Lower lobe of right lung (tissue), 2 donors: ENCODE measurements at regions not wholly inside any gene's neighbourhood (a gene's known extent, or its start where the extent isn't known, plus 50 kb on each side); places are given as distances from the start of the nearest gene placed in this dataset.

Experiments
- ATAC-seq, 2 donors: fragments of 200-7000 bp; cut with Tn5 transposase; one replicate each; pipeline ENCODE4 v1.9.1; 2020 to 2022; ENCODE audit warnings: mild to moderate bottlenecking in 2 of 2, moderate library complexity in 2 of 2
- DNase-seq: peaks from one replicate; pipeline ENCODE4 v3.0.0-alpha.2; 2020
- H3K27ac ChIP-seq: fragments of 200-600 bp; one replicate; pipeline ENCODE4 v1.8.0; 2022
- H3K27me3 ChIP-seq: fragments of 200-600 bp; one replicate; pipeline ENCODE4 v1.8.0; 2022; ENCODE audit warnings: low read depth
- H3K36me3 ChIP-seq: fragments of 200-600 bp; one replicate; pipeline ENCODE4 v1.8.0; 2022; ENCODE audit warnings: mild to moderate bottlenecking
- H3K4me1 ChIP-seq: fragments of 200-600 bp; one replicate; pipeline ENCODE4 v1.8.0; 2022
- H3K4me3 ChIP-seq: fragments of 200-600 bp; one replicate; pipeline ENCODE4 v1.8.0; 2022; ENCODE audit warnings: mild to moderate bottlenecking
- H3K9me3 ChIP-seq: fragments of 200-600 bp; one replicate; pipeline ENCODE4 v1.8.0; 2022
- CTCF ChIP-seq: fragments of 200-600 bp; IDR thresholded peaks from one replicate; pipeline ENCODE4 v1.8.0; 2022; ENCODE audit warnings: antibody characterized with exemption, mild to moderate bottlenecking
- intact Hi-C: fragments of 100-400 bp; cut with DNase I; formaldehyde crosslinking; loops from one replicate; pipeline ENCODE4 v1.11.0; 2022
- donor health status: DM: no; HTN: yes; CAD: no; lungs with severe emphysema.

GRCh38 chr6:11357285-11357684, 124.8 kb upstream of the NEDD9 start:
- Histone ChIP-seq H3K4me3 (no peak overlapping the region), H3K9me3 (no peaks in the 10 kb centered on the region), H3K27me3 (no peaks in the 10 kb centered on the region), H3K27ac (peak overlapping the region; percentile 76), H3K4me1 (peaks cover 41% of the 10 kb centered on the region), H3K36me3 (no peaks in the 10 kb centered on the region)
- DNase-seq (no peak), ATAC-seq (peak; percentile 46 to 49)
- no peak for TF ChIP-seq CTCF
- intact Hi-C loops = no loop called here

- peak overlapping the region; percentile 76 for H3K27ac ChIP-seq
- DNase-seq (no peak), ATAC-seq (peak; percentile 56 to 72)
- no peak overlapping the region for H3K4me3 ChIP-seq
- peaks cover 41% of the 10 kb centered on the region for H3K4me1 ChIP-seq
- intact Hi-C loops = no loop called here
- H3K36me3 ChIP-seq = no peaks in the 10 kb centered on the region
- no peak for TF ChIP-seq CTCF
- no peaks in the 10 kb centered on the region for H3K9me3 ChIP-seq
- no peaks in the 10 kb centered on the region for H3K27me3 ChIP-seq
These were observed 124.1 kb upstream of the NEDD9 start for GRCh38 chr6:11356404-11357155.

- no peaks in the 10 kb centered on the region for H3K36me3 ChIP-seq
- ATAC-seq = peak; percentile 13 to 35
- peak overlapping the region; percentile 74 for H3K27ac ChIP-seq
- no peaks in the 10 kb centered on the region for H3K9me3 ChIP-seq
- no peak overlapping the region for H3K4me3 ChIP-seq
- TF ChIP-seq CTCF = no peak
- H3K4me1 ChIP-seq = peaks cover 42% of the 10 kb centered on the region
- DNase-seq = no peak
- H3K27me3 ChIP-seq = no peaks in the 10 kb centered on the region
- intact Hi-C loops = no loop called here
These were observed 121.5 kb upstream of the NEDD9 start for GRCh38 chr6:11353921-11354389.

- ATAC-seq = peak; percentile 76 to 87
- peaks cover 16% of the 10 kb centered on the region for H3K4me1 ChIP-seq
- peak; percentile 56 for DNase-seq
These were observed 117.8 kb upstream of the NEDD9 start for GRCh38 chr6:11350294-11350693.

GRCh38 chr6:11349880-11350279, 117.4 kb upstream of the NEDD9 start:
- no peaks in the 10 kb centered on the region for H3K36me3 ChIP-seq
- H3K4me1 ChIP-seq = peaks cover 16% of the 10 kb centered on the region
- intact Hi-C loops = no loop called here
- no peaks in the 10 kb centered on the region for H3K27me3 ChIP-seq
- DNase-seq (no peak), ATAC-seq (no peak)
- H3K4me3 ChIP-seq = no peak overlapping the region
- no peaks in the 10 kb centered on the region for H3K9me3 ChIP-seq
- no peak overlapping the region for H3K27ac ChIP-seq
- no peak for TF ChIP-seq CTCF

More at GRCh38 chr6:11350294-11350693, 117.8 kb upstream of the NEDD9 start:
- no peak for TF ChIP-seq CTCF
- Histone ChIP-seq H3K36me3 (no peaks in the 10 kb centered on the region), H3K9me3 (no peaks in the 10 kb centered on the region), H3K27me3 (no peaks in the 10 kb centered on the region), H3K4me3 (no peak overlapping the region), H3K27ac (peak overlapping the region; percentile 67)
- intact Hi-C loops = no loop called here
